GM19239 (cell line): ENCODE measurements at regions not wholly inside any gene's neighbourhood (a gene's known extent, or its start where the extent isn't known, plus 50 kb on each side); places are given as distances from the start of the nearest gene placed in this dataset.
A peak's percentile ranks its signal among the peaks of the same experiment; 100 is the strongest.

Source experiments
- DNase-seq: peaks from one replicate; pipeline ENCODE4 v3.0.0; 2011; ENCODE audit warnings: low spot score; ENCODE audit not compliant: insufficient read length
- FAIRE-seq: peaks from 2 replicates; lab custom pipeline; 2011; peaks lifted over from hg19 to GRCh38; lab: Jason Lieb, UNC

DNA sequence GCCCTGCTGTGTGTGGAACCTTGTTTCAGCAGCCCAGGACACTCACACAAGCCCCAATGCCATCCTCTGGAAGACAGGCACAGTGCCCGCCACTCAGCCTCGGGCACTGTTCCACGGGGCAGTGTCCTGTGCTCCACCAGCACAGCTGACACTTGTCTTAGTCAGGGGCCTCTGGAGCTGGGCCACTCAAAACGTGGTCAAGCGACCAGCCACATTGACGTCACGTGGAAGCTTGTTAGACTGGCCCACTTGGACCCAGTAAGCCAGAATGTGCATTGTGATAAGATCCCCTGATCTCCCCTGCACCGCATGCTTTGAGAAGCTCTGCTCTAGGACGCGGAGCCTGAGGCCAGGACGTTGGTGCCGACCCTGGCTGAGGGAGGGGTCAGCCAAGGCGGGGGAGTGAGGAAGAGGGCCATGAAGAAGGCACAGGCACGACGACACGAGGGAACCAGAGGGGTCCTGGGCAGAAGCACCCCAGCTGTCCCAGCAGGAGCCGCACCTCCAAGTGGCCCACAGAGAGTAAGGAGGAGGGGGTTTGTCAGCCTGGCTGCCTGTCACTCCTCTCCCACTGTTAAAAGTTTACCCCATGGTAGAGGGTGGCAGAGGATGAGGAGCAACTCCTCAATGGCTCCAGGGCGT is 64.6 kb downstream of the LINC01488 start:
- FAIRE-seq, result no peak

DNA sequence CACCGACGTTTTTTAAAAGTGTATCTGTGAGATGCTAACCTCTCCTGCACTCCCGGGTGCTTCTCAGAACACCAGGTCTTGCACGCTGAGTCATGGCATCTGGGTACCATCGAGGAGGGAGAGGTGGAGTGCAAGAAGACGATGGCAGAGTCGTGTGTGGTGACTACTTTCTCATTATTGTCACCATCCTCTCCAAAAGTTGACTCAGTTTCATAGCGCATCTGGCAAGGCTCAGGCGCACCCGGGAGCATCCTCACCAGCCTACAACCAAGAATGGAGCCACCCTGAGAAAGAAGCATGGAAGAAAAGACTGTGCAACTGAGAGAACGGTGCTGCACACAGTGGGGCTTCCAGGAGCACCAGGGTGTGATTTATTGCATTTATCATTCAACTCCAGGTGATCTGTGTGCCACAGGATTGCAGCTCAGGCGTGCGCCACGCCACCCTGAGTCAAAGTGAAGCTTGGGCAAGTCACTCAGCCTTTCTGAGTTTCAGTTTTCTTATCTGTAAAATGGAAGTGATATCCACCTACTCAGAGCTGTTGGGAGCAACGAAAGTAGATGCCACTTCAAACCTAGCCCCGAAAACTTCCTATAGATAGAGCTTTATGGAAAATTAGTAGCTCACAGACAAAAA is 65.4 kb downstream of the LINC01488 start:
- DNase-seq (peak; percentile 56), FAIRE-seq (peak; percentile 90)

More for the DNA sequence above, 64.6 kb downstream of the LINC01488 start:
- no peak for DNase-seq

DNA sequence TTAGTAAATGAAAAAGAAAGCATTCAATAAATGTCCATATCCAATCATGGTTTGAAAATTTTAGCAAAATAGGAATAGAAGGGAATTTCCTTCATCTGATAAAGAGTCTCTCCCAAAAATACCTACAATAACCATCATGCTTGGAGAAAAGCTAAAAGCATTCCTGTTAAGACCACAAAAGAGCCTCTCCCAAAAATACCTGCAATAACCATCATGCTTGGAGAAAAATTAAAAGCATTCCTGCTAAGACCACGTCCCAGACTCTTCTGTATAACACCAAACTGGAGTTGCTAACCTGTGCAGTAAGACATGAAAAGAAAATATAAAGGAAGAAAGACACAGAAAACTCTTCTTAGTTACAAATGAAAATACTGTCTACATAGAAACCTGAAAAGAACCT is 69.4 kb downstream of the LINC01488 start:
- FAIRE-seq (no peak), DNase-seq (no peak)

DNA sequence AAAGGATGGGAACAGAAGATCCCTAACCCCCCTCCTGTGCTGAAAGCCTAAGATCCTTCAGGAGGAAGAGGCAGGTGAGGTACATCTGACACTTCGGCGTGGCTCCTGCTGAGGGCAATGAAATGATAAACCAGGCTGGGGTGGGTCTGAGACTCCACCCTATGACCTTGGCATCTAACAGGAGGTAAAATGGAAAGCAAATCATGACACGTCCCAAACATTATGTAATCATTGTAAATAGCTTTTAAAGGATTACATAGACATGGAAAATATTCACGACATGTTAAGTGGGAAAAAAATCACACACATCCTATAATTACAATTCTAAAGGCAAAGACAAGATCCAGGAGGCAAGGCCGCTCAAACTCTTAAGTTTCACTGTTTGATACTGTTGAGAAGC is 70.5 kb downstream of the LINC01488 start:
- DNase-seq (no peak), FAIRE-seq (no peak)

DNA sequence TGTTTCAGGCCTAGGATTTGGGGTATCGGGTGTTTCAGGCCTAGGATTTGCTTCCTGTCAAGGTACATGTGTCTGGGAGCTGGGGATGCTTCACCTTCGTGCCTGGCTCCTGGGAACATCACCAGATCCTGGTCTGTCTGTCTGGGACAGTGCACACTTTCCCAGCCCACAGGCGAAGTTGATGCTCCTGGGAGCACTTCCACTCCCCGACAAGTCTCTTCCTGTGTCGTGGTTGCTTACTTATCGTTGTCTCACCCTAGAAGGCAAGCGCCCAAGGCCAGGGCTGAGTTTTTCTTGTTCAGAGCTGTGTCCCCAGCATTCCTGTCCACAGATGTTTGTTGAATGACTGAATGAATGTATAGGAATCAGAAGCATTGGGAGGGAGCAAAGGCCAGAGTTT is 71.5 kb downstream of the LINC01488 start:
- FAIRE-seq, result no peak
- no peak for DNase-seq

DNA sequence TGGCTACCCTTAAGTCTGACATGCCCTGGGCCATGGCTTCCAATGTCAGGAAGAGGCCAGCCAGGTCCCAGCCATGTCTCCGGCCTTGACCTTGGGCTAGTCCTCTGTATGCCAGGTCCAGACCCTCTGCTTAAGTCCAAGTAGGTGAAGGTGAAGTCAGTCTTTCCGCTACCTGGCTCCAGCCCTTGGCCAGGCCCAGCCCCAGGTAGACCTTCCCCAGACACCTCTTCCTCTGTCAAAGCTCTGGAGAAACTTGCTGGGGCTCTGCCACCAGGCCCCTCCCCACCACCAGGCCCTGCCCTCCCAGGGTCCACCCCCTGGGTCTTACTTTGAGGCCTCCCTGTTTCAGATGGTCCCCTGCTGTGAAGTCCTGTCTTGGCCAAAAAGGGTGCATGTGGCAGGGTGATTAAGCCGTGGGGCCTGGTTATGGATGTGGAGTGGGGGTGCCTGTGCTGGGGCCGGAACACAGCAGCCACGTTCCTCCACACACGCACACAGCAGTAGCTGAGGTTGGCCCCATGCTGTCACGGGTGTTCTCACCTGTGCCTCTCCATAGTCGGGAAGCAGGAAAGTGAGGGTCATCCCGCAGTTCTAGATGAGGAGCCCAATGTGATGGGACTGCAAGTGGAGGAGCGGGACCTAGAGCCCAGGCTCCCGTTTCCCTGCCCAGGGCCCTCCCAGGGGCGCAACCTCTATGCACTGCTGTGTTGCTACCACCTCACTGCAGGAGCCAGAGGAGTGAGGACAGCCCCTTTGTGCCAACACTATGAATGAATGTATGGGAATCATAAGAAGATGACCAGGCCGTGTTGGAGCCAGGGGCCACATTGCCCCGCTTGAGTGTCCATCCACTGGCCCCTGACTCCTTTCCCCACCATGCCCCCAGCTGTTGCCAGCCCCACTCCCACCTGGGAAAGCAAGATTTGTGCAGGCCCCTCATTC is 72.2 kb downstream of the LINC01488 start:
- FAIRE-seq, result no peak
- DNase-seq, result no peak

DNA sequence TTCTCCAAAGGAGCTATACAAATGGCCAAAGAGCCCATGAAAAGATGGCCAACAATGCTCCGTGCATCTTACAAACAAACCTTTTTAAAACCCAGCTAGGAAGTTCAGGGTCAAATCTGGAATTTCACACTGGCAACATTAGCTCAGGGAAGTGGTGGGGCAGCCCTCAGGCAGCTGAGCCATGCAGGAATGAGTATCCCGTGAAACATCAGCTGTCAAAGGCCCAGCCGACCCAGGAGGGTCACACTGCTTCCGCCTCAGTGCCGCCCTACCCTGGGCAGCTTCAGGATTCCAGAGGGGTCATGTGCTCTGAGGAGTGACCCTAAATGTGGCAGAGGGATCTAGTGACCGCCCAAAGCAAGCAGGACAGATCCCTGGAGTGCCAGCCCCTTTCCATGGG is 73.4 kb downstream of the LINC01488 start:
- FAIRE-seq, result no peak

DNA sequence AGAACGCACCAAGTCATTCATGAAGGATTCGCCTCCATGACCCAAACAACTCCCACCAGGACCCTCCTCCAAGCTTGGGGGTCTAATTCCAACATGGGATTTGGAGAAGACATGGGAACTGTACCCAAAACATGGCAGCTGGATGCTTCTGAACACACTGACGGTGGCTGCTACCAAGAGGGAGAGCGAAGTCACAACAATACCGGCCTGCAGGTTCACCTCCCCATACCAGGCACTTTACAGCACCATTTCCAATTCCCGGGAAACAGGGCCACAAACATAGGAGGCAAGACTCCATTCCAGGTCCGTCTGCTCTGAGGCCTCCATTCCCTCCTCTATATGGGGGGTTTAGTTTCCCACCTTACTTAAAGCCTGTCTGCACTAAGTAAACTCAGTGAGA is 75.8 kb downstream of the LINC01488 start:
- FAIRE-seq, result no peak
- DNase-seq, result no peak

More for the DNA sequence above, 73.4 kb downstream of the LINC01488 start:
- DNase-seq, result no peak

DNA sequence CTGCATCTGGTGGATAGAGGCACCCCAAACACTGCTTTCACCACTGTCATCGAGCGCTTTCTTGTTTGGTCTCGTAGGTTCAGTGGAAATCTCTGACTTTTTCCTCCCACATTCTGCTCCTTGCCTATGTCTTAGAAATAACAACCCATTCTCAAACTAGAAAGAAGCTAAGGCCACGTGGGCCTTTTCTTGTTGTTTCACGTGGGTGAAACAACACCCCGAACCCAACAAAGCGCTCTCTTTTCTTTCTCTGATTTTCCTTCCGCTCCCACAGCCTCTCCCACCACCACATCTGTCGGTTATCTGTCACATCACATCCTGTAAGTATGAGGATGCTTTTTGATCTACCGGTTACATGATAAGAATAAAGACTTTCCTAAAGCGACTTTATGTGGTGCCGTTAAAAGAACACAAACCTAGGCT is 77.1 kb downstream of the LINC01488 start:
- DNase-seq, result no peak

DNA sequence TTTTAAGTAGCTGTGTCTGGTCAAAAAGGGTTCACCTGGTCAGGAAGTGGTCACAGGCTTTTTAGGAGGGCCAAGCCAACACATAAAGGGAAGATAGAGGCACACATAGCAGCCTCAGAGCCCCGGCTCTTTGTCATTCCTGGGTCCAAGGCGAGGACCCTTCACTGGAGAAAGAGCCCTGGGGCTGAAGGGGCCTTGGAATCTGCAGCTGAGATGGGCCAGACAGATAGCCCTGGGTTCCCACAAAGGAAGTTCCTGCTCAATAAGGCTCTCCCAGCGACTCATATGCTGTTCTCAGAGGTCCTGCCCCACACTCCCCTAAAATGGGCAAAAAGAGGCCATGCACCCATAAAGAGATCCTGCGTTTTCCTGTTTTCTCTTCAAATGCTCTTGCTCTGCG is 77.7 kb downstream of the LINC01488 start:
- FAIRE-seq (no peak), DNase-seq (no peak)

More for the DNA sequence above, 77.1 kb downstream of the LINC01488 start:
- FAIRE-seq, result no peak

DNA sequence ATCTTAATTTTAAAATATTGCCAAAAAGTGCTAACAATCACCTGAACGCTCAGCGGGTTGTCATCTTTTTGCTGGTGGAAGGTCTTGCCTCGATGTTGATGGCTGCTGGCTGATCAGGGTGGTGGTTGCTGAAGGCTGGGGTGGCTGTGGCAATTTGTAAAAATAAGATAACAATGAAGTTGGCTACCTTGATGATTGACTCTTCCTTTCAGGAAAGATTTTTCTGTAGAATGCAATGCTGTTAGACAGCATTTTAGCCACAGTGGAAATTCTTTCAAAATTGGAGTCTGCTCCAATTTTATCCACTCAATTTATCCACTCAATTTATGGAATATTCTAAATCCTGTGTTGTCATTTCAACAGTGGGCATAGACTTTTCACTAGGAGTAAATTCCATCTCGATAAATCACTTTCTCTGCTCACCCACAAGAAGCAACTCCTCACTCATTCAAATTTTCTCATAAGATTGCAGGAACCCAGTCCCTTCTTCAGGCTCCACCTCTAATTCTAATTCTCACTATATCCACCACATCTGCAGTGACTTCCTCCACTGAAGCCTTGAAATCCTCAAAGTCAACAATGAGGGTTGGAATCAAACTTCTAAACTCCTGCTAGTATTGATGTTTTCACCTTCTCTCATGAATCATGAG is 78.8 kb downstream of the LINC01488 start:
- FAIRE-seq (no peak), DNase-seq (no peak)

DNA sequence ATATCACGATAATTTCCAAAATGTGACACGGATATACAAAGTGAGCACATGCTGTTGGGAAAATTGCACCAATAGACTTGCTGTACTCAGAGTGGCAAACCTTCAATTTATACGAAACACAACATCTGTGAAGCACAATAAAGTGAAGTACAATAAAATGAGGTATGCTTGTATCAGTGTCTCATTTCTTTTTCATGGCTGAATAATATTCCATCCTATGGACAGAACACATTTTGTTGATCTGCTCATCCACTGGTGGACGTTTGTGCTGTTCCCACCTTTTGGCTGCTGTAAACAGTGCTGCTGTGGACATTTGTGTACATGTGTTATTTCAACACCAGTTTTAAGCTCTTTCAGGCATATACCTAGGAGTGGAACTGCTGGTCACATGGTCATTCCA is 78.7 kb upstream of the CCND1 start:
- FAIRE-seq (no peak), DNase-seq (no peak)

DNA sequence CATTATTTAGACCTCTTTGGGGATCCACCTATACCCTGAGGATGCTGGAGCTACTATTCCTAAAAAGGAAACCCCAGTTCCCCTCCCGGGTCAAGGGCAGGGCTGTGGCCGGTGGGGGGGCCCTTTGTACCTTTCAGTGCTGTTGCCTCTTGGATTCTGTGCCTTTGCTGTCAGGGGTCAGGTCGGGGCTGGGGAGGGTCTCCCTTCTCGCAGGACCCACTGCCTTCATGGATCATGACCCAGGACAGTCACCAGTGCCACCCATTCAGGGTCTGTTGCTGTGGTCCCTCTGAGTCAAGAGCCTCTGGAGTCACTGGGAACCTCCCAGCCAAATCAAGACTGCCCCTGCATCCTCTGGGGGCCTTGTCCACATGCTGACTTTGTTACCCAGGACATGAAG is 78.1 kb upstream of the CCND1 start:
- FAIRE-seq, result no peak
- no peak for DNase-seq

DNA sequence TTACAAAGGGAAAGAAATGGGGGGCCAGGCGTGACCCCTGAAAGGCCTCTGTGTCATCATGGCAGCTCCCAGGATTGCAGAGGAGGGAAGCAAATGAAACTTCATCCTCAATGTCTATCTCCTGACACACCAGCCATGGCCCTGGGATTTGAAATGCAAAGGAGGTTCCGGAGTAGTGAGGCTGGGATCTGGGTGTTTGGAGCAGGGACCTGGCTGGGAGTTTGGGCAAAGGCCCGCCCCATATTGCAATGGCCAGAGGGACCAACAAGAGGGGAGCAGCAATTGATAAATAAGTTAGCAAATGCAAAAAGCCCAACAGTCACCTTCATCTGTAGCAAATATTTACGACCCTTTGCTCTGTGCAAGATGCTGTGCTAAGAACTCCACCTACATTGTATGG is 77.7 kb upstream of the CCND1 start:
- DNase-seq, result no peak
- no peak for FAIRE-seq

DNA sequence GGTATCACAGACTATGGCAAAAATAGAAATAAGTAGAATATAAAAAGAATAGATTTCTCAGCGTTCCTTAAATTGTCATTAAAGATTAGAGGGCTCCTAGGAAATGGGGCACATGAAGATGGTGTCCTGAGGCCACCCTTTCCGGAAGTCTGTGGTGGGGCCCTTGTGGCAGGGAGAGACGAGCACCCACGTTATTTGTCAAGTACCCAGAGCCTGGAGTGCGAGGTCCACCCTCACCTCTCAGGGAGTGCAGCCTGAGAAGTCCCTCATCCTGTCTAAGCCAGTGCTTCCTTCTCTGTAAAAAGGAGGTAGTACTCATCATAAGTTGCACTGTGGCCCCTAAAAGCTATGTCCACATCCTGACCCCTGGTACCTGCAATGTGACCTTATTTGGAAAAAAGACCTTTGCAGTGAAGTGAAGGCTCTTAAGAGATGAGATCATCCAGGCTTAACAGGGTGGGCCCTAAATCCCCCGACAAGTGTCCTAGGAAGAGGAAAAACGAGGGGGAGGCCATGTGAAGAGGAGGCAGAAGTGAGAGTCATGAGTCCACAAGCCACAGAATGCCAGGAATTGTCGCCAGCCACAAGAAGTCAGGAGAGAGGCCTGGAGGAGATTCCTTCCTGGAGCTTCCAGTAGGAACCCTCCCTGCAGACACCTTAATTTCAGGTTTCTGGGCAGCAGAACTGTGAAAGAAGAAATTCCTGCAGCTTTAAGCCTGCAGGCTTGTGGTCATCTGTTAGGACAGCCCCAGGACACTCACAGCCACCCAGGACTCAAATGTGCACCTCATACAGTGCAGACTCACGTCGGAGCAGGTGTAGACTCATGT is 76.8 kb upstream of the CCND1 start:
- FAIRE-seq, result no peak
- DNase-seq, result no peak

DNA sequence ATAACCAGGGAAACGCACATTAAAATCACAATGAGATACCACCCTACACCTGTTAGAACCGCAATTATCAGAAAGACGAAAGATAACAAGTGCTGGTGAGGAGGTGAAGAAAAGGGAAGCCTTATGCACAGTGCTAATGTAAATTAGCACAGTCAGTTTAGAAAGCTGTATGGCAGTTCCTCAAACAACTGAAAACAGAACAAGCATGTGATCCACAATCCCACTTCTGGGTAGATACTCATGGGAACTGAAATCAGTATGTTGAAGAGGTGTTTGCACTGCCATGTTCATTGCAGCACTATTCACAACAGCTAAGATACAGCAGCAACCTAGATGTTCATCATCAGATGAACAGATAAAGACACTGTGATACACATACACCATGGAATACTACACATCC is 75.0 kb upstream of the CCND1 start:
- DNase-seq, result no peak
- no peak for FAIRE-seq

DNA sequence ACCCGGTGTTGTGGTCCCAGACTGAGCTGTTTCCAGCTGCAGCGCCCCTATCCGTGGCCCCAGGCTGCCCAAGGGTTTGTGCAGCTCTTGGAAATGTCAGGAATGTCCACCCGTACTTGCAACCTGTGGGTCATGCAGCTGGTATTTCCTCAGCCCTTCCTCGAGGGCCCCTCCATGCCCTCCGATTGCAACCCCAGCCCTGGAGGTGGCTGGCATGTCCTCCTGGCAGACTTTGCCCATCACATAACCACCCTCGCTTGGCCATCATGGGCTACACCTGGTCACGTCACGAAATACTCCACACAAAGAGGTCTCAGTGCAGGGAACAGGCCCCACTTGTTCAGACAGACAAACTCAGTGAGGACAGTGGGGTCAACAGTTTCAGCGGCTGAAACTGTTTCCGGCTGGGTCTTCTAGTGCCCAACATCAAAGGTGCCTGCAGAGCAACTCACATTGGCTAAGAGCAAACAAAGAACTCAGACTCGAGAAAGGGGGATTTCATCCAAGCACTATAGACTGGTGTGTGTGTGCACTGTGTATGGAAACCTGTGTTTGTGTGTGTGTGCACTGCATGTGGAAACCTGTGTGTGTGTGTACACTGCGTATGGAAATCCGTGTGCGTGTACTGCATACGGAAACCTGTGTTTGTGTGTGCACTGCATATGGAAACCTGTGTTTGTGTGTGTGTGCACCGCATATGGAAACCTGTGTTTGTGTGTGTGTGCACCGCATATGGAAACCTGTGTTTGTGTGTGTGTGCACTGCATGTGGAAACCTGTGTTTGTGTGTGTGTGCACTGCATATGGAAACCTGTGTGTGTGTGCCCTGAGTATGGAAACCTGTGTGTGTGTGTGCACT is 72.8 kb upstream of the CCND1 start:
- FAIRE-seq (no peak), DNase-seq (no peak)

DNA sequence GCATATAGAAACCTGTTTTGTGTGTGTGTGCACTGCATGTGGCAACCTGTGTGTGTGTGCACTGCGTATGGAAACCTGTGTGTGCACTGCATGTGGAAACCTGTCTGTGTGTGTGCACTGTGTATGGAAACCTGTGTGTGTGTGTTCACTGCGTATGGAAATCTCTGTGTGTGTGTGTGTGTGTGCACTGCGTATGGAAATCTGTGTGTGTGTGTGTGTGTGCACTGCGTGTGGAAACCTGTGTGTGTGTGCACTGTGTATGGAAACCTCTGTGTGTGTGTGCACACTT is 72.2 kb upstream of the CCND1 start:
- FAIRE-seq (no peak), DNase-seq (no peak)
